Body of pancreas (tissue), 4 donors: ENCODE measurements at regions not wholly inside any gene's neighbourhood (a gene's known extent, or its start where the extent isn't known, plus 50 kb on each side); places are given as distances from the start of the nearest gene placed in this dataset.

Source experiments
- CTCF ChIP-seq, 7 experiments: fragments of 450-650 bp in 4 of 7; fragments of 200-600 bp in 3 of 7; sonication (generic) in 3 of 7; IDR thresholded peaks; one replicate each; pipeline ENCODE4 v1.5.1; 2016 to 2019; ENCODE audit warnings: antibody characterized with exemption in 7 of 7
- POLR2A ChIP-seq, 3 donors: fragments of 450-650 bp; IDR thresholded peaks; one replicate each; pipeline ENCODE4 v1.6.1; 2016; ENCODE audit warnings: antibody characterized with exemption in 3 of 3, mild to moderate bottlenecking in 2 of 3

DNA sequence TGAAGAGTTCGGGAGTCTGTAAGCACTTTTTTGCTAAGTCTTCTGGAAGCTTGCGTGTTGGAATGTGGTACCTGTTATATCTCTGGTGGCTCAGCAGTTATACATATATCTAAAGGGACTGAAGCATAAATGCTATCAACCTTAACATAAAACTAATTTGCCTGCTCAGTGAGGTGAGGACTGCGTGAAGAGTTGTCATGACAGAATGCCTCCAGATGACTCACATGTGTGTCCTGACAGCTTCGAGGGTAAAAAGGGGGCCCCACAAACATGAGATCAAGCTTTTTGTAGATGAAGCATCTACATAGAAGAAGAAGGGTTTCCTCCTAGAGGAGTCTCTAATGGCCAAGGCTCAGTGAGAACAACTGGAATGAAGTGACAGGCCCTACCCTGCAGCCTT, 88.8 kb upstream of the C3orf80 start:
- no peak for TF ChIP-seq CTCF (IDR thresholded peaks at IDR 0.05)
- TF ChIP-seq POLR2A (IDR thresholded peaks at IDR 0.05), result no peak
